SK-N-MC (cell line): ENCODE measurements at regions not wholly inside any gene's neighbourhood (a gene's known extent, or its start where the extent isn't known, plus 50 kb on each side); places are given as distances from the start of the nearest gene placed in this dataset.
"Not testable (repeated sequence)": the region's sequence is repeated elsewhere in the genome, so short reads cannot be mapped to it uniquely, and the experiment has no call there.

Source experiments
- EZH2 ChIP-seq: fragments of 200-600 bp; sonication (generic); IDR thresholded peaks from one replicate; pipeline ENCODE4 v1.6.1; 2017; ENCODE audit warnings: antibody characterized with exemption
- POLR2AphosphoS5 ChIP-seq: IDR thresholded peaks from 2 replicates; pipeline ENCODE4 v1.6.1; 2012; ENCODE audit warnings: mild to moderate bottlenecking, low read depth, low read length, borderline replicate concordance

DNA sequence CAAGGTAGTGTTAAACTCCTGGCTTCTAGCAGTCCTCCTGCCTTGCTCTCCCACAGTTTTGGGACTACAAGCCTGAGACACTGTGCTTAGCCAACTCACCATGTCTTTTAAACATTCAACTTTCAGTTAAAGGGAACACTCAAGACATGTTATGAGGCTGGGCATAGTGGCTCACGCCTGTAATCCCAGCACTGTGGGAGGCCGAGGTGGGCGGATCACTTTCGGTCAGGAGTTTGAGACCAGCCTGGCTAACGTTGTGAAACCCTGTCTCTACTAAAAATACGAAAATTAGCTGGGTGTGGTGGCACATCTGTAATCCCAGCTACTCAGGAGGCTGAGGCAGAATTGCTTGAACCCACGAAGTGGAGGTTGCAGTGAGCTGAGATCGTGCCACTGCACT is 148.0 kb downstream of the CDH26 start:
- TF ChIP-seq POLR2AphosphoS5, EZH2: not testable (repeated sequence)
